B cell (primary cell): ENCODE measurements at regions not wholly inside any gene's neighbourhood (a gene's known extent, or its start where the extent isn't known, plus 50 kb on each side); places are given as distances from the start of the nearest gene placed in this dataset.
"Not testable (repeated sequence)": the region's sequence is repeated elsewhere in the genome, so short reads cannot be mapped to it uniquely, and the experiment has no call there.

Source experiments
- ATAC-seq: fragments of 200-7000 bp; cut with Tn5 transposase; one replicate; pipeline ENCODE4 v1.10.0; 2021; ENCODE audit warnings: low read depth, mild to moderate bottlenecking, moderate number of reproducible peaks, moderate library complexity
- CTCF ChIA-PET: fragments of 350-600 bp; sonication (Branson Sonifier 250); formaldehyde crosslinking; loops from one replicate; lab custom pipeline; 2021; ENCODE audit warnings: antibody characterized with exemption, inconsistent platforms; lab: Charles Lee
- POLR2A ChIA-PET: fragments of 350-600 bp; sonication (Branson Sonifier 250); formaldehyde crosslinking; loops from one replicate; lab custom pipeline; 2021; ENCODE audit warnings: antibody characterized with exemption; lab: Charles Lee
- DNase-seq: peaks from one replicate; pipeline ENCODE4 v3.0.0; 2013
- H2AFZ ChIP-seq: 2 replicates; pipeline ENCODE4 v1.6.1; 2012; ENCODE audit warnings: mild to moderate bottlenecking, low read depth, low read length; ENCODE audit not compliant: insufficient read depth, poor library complexity, severe bottlenecking
- H3K27ac ChIP-seq, 2 donors: 1 replicate in 1 of 2; 2 replicates in 1 of 2; pipeline ENCODE4 v1.5.1; 2012 to 2013; ENCODE audit warnings: low read length in 2 of 2, mild to moderate bottlenecking in 2 of 2, moderate library complexity in 1 of 2
- H3K27me3 ChIP-seq, 4 experiments: fragments of 200-600 bp in 1 of 4; sonication (generic) in 1 of 4; replicated peaks in 1 of 4; 1 replicate in 2 of 4; 2 replicates in 2 of 4; pipeline versions ENCODE4 v1.6.1 to v1.7.0; 2013 to 2016; ENCODE audit warnings: low read length in 3 of 4, mild to moderate bottlenecking in 2 of 4, mixed read lengths in 1 of 4, moderate library complexity in 1 of 4; ENCODE audit not compliant: insufficient read depth in 4 of 4, control insufficient read depth in 3 of 4; ENCODE audit errors: control extremely low read depth in 1 of 4
- H3K36me3 ChIP-seq, 2 experiments: replicated peaks in 1 of 2; 1 replicate in 1 of 2; 2 replicates in 1 of 2; pipeline versions ENCODE4 v1.6.1 to v1.7.1; 2013; ENCODE audit warnings: low read length in 1 of 2; ENCODE audit not compliant: insufficient read depth in 2 of 2, control insufficient read depth in 1 of 2; ENCODE audit errors: control extremely low read depth in 1 of 2, extremely low read depth in 1 of 2
- H3K4me1 ChIP-seq, 2 donors: fragments of 200-600 bp in 1 of 2; sonication (generic) in 1 of 2; 1 replicate in 1 of 2; 2 replicates in 1 of 2; pipeline versions ENCODE4 v1.5.1 to v1.6.1; 2013 to 2017; ENCODE audit warnings: low read length in 2 of 2; ENCODE audit not compliant: control insufficient read depth in 2 of 2, insufficient read depth in 2 of 2
- H3K4me2 ChIP-seq: replicated peaks from 2 replicates; pipeline ENCODE3; 2012; ENCODE audit warnings: mild to moderate bottlenecking, low read depth, low read length; ENCODE audit not compliant: poor library complexity, severe bottlenecking
- H3K4me3 ChIP-seq, 5 experiments: fragments of 200-600 bp in 1 of 5; sonication (generic) in 1 of 5; 1 replicate in 3 of 5; 2 replicates in 2 of 5; pipeline versions ENCODE4 v1.5.1 to v1.7.0; 2011 to 2016; ENCODE audit warnings: low read length in 4 of 5, mild to moderate bottlenecking in 4 of 5, low read depth in 2 of 5, control low read depth in 1 of 5, moderate library complexity in 1 of 5; ENCODE audit not compliant: insufficient read depth in 1 of 5; ENCODE audit errors: control extremely low read depth in 1 of 5, extremely low read depth in 1 of 5
- H3K79me2 ChIP-seq: fragments of 200-600 bp; sonication (generic); one replicate; pipeline ENCODE4 v1.6.0; 2016; ENCODE audit warnings: low read length; ENCODE audit not compliant: control insufficient read depth, insufficient read depth
- H3K9ac ChIP-seq: fragments of 200-600 bp; sonication (generic); 2 replicates; pipeline ENCODE4 v1.6.1; 2017; ENCODE audit warnings: mild to moderate bottlenecking, low read length, moderate library complexity
- H3K9me3 ChIP-seq, 3 donors: one replicate each; pipeline versions ENCODE4 v1.6.1 to v1.7.1; 2013; ENCODE audit warnings: low read length in 2 of 3; ENCODE audit not compliant: control insufficient read depth in 2 of 3, insufficient read depth in 1 of 3; ENCODE audit errors: control extremely low read depth in 1 of 3
- H4K20me1 ChIP-seq: 2 replicates; pipeline ENCODE4 v1.6.0; 2012; ENCODE audit warnings: mild to moderate bottlenecking, low read length; ENCODE audit not compliant: insufficient read depth, control insufficient read depth, poor library complexity, severe bottlenecking
- H3K27ac Mint-ChIP-seq: one replicate; pipeline ENCODE4 v1.8.0; 2021; ENCODE audit warnings: mixed read lengths
- H3K27me3 Mint-ChIP-seq: one replicate; pipeline ENCODE4 v1.8.0; 2021; ENCODE audit warnings: mixed read lengths
- H3K4me1 Mint-ChIP-seq: one replicate; pipeline ENCODE4 v1.8.0; 2021; ENCODE audit warnings: mixed read lengths
- H3K4me3 Mint-ChIP-seq: one replicate; pipeline ENCODE4 v1.8.0; 2021; ENCODE audit warnings: mixed read lengths
- H3K9me3 Mint-ChIP-seq: one replicate; pipeline ENCODE4 v1.8.0; 2022; ENCODE audit warnings: mixed read lengths; ENCODE audit not compliant: insufficient read depth
- EZH2 ChIP-seq: IDR thresholded peaks from 2 replicates; pipeline ENCODE4 v1.6.1; 2012; ENCODE audit warnings: borderline replicate concordance, low read depth, mild to moderate bottlenecking, moderate library complexity, low read length; ENCODE audit not compliant: insufficient read depth, poor library complexity, severe bottlenecking
- WGBS: methylation state at CpG from one replicate; pipeline ENCODE4 v1.1.5; 2013; ENCODE audit warnings: missing lambda C conversion rate; ENCODE audit not compliant: insufficient coverage; 5-methylcytosine and 5-hydroxymethylcytosine counted together
- intact Hi-C: fragments of 100-400 bp; cut with micrococcal nuclease; formaldehyde crosslinking; loops from one replicate; pipeline ENCODE4 v1.10.0; 2022
- TF ChIP-seq, protein P1 (sequence below): fragments of 200-600 bp; IDR thresholded peaks from one replicate; pipeline ENCODE4 v1.8.0; 2022; ENCODE audit warnings: antibody characterized with exemption, mild to moderate bottlenecking

- Histone ChIP-seq H3K9me3 (no peaks in the 10 kb centered on the region), H3K79me2 (no peaks in the 10 kb centered on the region), H3K27ac (no peak overlapping the region), H3K9ac (no peak overlapping the region), H2AFZ (no peak overlapping the region), H3K4me3 (no peak overlapping the region), H4K20me1 (no peaks in the 10 kb centered on the region), H3K36me3 (no peaks in the 10 kb centered on the region), H3K4me2 (no peak overlapping the region), H3K27me3 (no peaks in the 10 kb centered on the region), H3K4me1 (no peaks in the 10 kb centered on the region)
- Mint-ChIP-seq H3K27me3 (no peaks in the 10 kb centered on the region), H3K27ac (no peak overlapping the region), H3K4me3 (no peak overlapping the region), H3K4me1 (no peaks in the 10 kb centered on the region), H3K9me3 (no peaks in the 10 kb centered on the region)
- CTCF ChIA-PET, result no interaction called here
- ATAC-seq, result no peak
- POLR2A ChIA-PET, result no interaction called here
- TF ChIP-seq EZH2, result no peak
- TF ChIP-seq, protein P1, sequence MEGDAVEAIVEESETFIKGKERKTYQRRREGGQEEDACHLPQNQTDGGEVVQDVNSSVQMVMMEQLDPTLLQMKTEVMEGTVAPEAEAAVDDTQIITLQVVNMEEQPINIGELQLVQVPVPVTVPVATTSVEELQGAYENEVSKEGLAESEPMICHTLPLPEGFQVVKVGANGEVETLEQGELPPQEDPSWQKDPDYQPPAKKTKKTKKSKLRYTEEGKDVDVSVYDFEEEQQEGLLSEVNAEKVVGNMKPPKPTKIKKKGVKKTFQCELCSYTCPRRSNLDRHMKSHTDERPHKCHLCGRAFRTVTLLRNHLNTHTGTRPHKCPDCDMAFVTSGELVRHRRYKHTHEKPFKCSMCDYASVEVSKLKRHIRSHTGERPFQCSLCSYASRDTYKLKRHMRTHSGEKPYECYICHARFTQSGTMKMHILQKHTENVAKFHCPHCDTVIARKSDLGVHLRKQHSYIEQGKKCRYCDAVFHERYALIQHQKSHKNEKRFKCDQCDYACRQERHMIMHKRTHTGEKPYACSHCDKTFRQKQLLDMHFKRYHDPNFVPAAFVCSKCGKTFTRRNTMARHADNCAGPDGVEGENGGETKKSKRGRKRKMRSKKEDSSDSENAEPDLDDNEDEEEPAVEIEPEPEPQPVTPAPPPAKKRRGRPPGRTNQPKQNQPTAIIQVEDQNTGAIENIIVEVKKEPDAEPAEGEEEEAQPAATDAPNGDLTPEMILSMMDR, result no peak
- WGBS, result 30% methylated on average over 2 of the region's 4 CpGs
- intact Hi-C loops, result no loop called here
- no peak for DNase-seq
Measured at GRCh38 chr6:76574746-76575145, 502.3 kb upstream of the IMPG1 start.

- Mint-ChIP-seq H3K27me3 (no peaks in the 10 kb centered on the region), H3K27ac (no peak overlapping the region), H3K4me3 (no peak overlapping the region), H3K4me1 (no peaks in the 10 kb centered on the region), H3K9me3 (peaks cover 7% of the 10 kb centered on the region)
- H3K36me3 ChIP-seq, result no peaks in the 10 kb centered on the region
- CTCF ChIA-PET, result no interaction called here
- TF ChIP-seq, protein P1, result no peak
- TF ChIP-seq EZH2, result no peak
- H3K9ac ChIP-seq, result no peak overlapping the region
- POLR2A ChIA-PET, result no interaction called here
- H3K4me2 ChIP-seq, result no peak overlapping the region
- H3K9me3 ChIP-seq, result peaks cover 0 to 3% (median 2%) of the 10 kb centered on the region in 3 donors
- no peaks in the 10 kb centered on the region for H4K20me1 ChIP-seq
- no peaks in the 10 kb centered on the region for H3K79me2 ChIP-seq
- no peak overlapping the region for H2AFZ ChIP-seq
- no peaks in the 10 kb centered on the region for H3K27me3 ChIP-seq
- H3K4me1 ChIP-seq, result no peaks in the 10 kb centered on the region
- no peak for DNase-seq
- H3K27ac ChIP-seq, result no peak overlapping the region
- intact Hi-C loops, result no loop called here
- no peak overlapping the region for H3K4me3 ChIP-seq
- no peak for ATAC-seq
Measured at GRCh38 chr6:76565932-76566331, 493.5 kb upstream of the IMPG1 start.

DNA sequence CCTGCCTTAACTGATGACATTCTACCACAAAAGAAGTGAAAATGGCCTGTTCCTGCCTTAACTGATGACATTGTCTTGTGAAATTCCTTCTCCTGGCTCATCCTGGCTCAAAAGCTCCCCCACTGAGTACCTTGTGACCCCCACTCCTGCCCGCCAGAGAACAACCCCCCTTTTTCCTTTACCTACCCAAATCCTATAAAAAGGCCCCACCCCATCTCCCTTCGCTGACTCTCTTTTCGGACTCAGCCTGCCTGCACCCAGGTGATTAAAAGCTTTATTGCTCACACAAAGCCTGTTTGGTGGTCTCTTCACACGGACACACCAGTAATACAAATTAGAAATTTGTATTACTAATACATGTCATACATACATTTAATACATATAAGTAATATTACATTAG is 489.9 kb upstream of the IMPG1 start:
- not testable (repeated sequence) for H3K4me3 Mint-ChIP-seq, ATAC-seq, H3K36me3 ChIP-seq

More for the DNA sequence above, 489.9 kb upstream of the IMPG1 start:
- H3K9ac ChIP-seq, H3K27me3 Mint-ChIP-seq, H3K4me2 ChIP-seq, H2AFZ ChIP-seq, H3K27me3 ChIP-seq, intact Hi-C loops, H3K4me1 Mint-ChIP-seq, H3K9me3 ChIP-seq, H4K20me1 ChIP-seq, POLR2A ChIA-PET, H3K27ac Mint-ChIP-seq, H3K9me3 Mint-ChIP-seq, H3K79me2 ChIP-seq, H3K4me1 ChIP-seq, H3K4me3 ChIP-seq, CTCF ChIA-PET, H3K27ac ChIP-seq, DNase-seq: not testable (repeated sequence)
- WGBS, result 86% methylated on average over 1 of the region's 4 CpGs
